GM12865 (cell line): ENCODE measurements at regions not wholly inside any gene's neighbourhood (a gene's known extent, or its start where the extent isn't known, plus 50 kb on each side); places are given as distances from the start of the nearest gene placed in this dataset.

Source experiments
- DNase-seq: peaks from one replicate; pipeline ENCODE4 v3.0.0; 2010; ENCODE audit warnings: low read depth
- H3K4me3 ChIP-seq: 2 replicates; pipeline ENCODE4 v1.5.1; 2011; ENCODE audit warnings: mild to moderate bottlenecking, low read depth, low read length, control low read depth
- CTCF ChIP-seq: IDR thresholded peaks from 2 replicates; pipeline ENCODE4 v1.5.1; 2011; ENCODE audit warnings: low read length, control low read depth, low read depth, inconsistent platforms; ENCODE audit not compliant: insufficient read depth; ENCODE audit errors: missing control alignments

DNA sequence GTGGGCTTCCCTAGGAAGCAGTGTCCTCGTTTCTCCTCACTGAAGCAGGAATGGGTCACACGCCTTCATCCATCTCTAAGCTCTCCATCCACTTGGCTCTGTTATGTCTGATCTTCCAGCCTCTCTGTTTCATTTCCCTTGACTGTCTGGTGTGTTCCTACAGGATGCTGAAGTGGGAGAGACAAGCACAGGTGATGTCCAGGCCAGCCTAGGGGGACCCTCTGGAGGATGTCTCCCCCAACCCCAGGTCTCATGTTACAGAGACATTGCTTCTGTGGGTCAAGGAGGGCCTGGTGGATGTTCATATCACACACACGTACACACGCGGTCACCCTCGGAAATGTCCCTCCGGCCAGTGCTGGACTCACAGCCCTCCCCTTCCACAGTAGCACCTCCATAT, 229.9 kb downstream of the CDC5L start:
- no peak for TF ChIP-seq CTCF
- no peak overlapping the region for H3K4me3 ChIP-seq
- no peak for DNase-seq

DNA sequence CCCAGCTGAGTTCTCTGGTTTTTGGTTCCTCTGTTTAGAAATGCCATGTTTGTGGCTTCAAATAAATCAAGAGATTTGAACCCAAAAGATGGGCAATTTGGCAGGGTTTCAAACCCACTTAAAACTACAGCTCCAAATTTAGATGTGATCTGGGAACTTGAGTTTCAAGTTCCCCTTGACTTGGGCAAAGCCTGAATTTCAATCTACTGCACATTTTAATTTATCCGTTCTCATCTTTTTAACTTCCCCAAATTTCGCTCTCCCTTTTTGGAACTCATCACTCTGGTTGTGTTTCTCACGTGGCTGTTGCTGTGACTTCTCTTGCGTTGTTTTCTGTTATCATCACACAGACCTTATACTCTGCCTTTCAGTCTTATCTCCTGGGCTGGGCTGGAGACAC, 230.9 kb downstream of the CDC5L start:
- TF ChIP-seq CTCF, result no peak
- DNase-seq, result no peak
- H3K4me3 ChIP-seq, result no peak overlapping the region

GRCh38 chr6:44620922-44621321, 233.4 kb downstream of the CDC5L start:
- no peak for TF ChIP-seq CTCF
- H3K4me3 ChIP-seq, result no peak overlapping the region
- DNase-seq, result no peak

DNA sequence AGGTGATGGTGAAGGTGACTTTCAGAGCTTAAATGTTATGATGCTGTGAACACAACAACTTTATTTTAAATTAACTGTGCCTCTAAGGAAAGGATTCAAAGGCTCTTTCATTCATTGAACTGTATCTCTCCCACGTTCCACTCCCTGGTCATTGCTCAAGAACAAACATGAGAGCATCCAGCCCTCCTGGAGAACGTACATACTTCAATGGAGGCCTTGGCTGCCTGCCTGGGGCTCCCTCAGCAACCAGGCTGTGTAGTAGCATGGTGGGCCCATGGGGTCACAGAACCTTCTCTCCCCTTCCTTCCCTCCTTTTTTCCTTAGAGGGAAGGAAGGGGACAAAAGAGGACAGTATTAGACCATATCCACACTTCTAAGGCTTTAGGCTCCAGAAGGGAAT, 234.3 kb downstream of the CDC5L start:
- no peak for TF ChIP-seq CTCF

DNA sequence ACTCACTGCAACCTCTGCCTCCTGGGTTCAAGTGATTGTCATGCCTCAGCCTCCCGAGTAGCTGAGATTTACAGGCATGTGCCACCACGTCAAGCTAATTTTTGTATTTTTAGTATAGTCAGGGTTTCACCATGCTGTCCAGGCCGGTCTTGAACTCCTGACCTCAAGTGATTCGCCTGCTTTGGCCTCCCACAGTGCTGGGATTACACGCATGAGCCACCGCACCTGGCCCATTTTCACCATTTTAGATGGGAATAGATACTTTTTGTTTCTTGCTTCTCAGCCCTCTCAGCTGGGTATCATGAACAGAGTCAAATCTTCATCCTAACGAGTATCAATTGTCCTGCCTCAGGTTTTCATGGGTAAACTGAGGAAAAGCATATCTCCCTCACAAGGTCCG, 235.0 kb downstream of the CDC5L start:
- no peak overlapping the region for H3K4me3 ChIP-seq
- no peak for TF ChIP-seq CTCF
- no peak for DNase-seq

More for the DNA sequence above, 234.3 kb downstream of the CDC5L start:
- no peak for DNase-seq
- no peak overlapping the region for H3K4me3 ChIP-seq

GRCh38 chr6:44622956-44623355, 235.4 kb downstream of the CDC5L start:
- DNase-seq, result no peak
- no peak overlapping the region for H3K4me3 ChIP-seq
- TF ChIP-seq CTCF, result no peak

- no peak overlapping the region for H3K4me3 ChIP-seq
- no peak for DNase-seq
- TF ChIP-seq CTCF, result no peak
Observed at GRCh38 chr6:44624226-44624625, 236.7 kb downstream of the CDC5L start.
